ENCODE measurements at regions not wholly inside any gene's neighbourhood (a gene's known extent, or its start where the extent isn't known, plus 50 kb on each side); places are given as distances from the start of the nearest gene placed in this dataset.

- TF ChIP-seq CTCF (IDR thresholded peaks at IDR 0.05) (no peak), USF1 (IDR thresholded peaks at IDR 0.05; ENCODE audit: borderline replicate concordance, low read depth) (no peak), TAF1 (IDR thresholded peaks at IDR 0.05; ENCODE audit: borderline replicate concordance, low read depth, low read length) (no peak), EZH2phosphoT487 (IDR thresholded peaks at IDR 0.05; ENCODE audit: borderline replicate concordance, low read depth) (no peak), CHD2 (IDR thresholded peaks at IDR 0.05; ENCODE audit: low read length, partially characterized antibody) (no peak), YY1 (IDR thresholded peaks at IDR 0.05; ENCODE audit: low read depth) (no peak), FOXM1 (IDR thresholded peaks at IDR 0.05; ENCODE audit: low read depth) (no peak), RXRA (IDR thresholded peaks at IDR 0.05; ENCODE audit: borderline replicate concordance, low read depth) (no peak)
- TF ChIP-seq, protein P1, sequence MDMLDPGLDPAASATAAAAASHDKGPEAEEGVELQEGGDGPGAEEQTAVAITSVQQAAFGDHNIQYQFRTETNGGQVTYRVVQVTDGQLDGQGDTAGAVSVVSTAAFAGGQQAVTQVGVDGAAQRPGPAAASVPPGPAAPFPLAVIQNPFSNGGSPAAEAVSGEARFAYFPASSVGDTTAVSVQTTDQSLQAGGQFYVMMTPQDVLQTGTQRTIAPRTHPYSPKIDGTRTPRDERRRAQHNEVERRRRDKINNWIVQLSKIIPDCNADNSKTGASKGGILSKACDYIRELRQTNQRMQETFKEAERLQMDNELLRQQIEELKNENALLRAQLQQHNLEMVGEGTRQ (IDR thresholded peaks at IDR 0.05; ENCODE audit: borderline replicate concordance, low read depth, low read length): no peak
- TF ChIP-seq, protein P2, sequence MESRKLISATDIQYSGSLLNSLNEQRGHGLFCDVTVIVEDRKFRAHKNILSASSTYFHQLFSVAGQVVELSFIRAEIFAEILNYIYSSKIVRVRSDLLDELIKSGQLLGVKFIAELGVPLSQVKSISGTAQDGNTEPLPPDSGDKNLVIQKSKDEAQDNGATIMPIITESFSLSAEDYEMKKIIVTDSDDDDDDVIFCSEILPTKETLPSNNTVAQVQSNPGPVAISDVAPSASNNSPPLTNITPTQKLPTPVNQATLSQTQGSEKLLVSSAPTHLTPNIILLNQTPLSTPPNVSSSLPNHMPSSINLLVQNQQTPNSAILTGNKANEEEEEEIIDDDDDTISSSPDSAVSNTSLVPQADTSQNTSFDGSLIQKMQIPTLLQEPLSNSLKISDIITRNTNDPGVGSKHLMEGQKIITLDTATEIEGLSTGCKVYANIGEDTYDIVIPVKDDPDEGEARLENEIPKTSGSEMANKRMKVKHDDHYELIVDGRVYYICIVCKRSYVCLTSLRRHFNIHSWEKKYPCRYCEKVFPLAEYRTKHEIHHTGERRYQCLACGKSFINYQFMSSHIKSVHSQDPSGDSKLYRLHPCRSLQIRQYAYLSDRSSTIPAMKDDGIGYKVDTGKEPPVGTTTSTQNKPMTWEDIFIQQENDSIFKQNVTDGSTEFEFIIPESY (IDR thresholded peaks at IDR 0.05; ENCODE audit: borderline replicate concordance, low read depth): no peak
Observed at GRCh38 chr1:118291661-118292060, 106.6 kb upstream of the SPAG17 start.

Measured in SK-N-SH (cell line).